HAP-1 (cell line): ENCODE measurements at regions not wholly inside any gene's neighbourhood (a gene's known extent, or its start where the extent isn't known, plus 50 kb on each side); places are given as distances from the start of the nearest gene placed in this dataset.
A peak's percentile ranks its signal among the peaks of the same experiment; 100 is the strongest.

Source experiments
- DNase-seq, 2 experiments: peaks; one replicate each; pipeline ENCODE4 v3.0.0-alpha.2; 2016 to 2020; ENCODE audit warnings: low spot score in 2 of 2
- H3K27me3 ChIP-seq: fragments of 250-450 bp; sonication (Bioruptor Pico); 2 replicates; pipeline ENCODE4 v1.5.1; 2020; ENCODE audit warnings: low read depth, mild to moderate bottlenecking, moderate library complexity
- H3K36me3 ChIP-seq: fragments of 250-450 bp; sonication (Bioruptor Pico); replicated peaks from 2 replicates; pipeline ENCODE4 v1.5.1; 2020; ENCODE audit warnings: mild to moderate bottlenecking
- H3K4me1 ChIP-seq: fragments of 250-450 bp; sonication (Bioruptor Pico); 2 replicates; pipeline ENCODE4 v1.5.1; 2020; ENCODE audit warnings: mild to moderate bottlenecking
- H3K4me3 ChIP-seq: fragments of 250-450 bp; sonication (Bioruptor Pico); 2 replicates; pipeline ENCODE4 v1.5.1; 2020; ENCODE audit warnings: mild to moderate bottlenecking, moderate library complexity
- H3K9me3 ChIP-seq: fragments of 250-450 bp; sonication (Bioruptor Pico); 2 replicates; pipeline ENCODE4 v1.5.1; 2020; ENCODE audit warnings: mild to moderate bottlenecking, moderate library complexity
- in situ Hi-C: fragments of 300-500 bp; cut with MboI; formaldehyde crosslinking; loops from 3 replicates; pipeline ENCODE4 v1.14.3; 2020; ENCODE audit warnings: low sequenced_read_pairs, inconsistent platforms, mixed read lengths

- Histone ChIP-seq H3K4me3 (no peak overlapping the region), H3K27me3 (no peaks in the 10 kb centered on the region), H3K9me3 (peaks cover 8% of the 10 kb centered on the region; the same call in 1 of the 2 replicates), H3K36me3 (no peaks in the 10 kb centered on the region), H3K4me1 (peaks cover 9% of the 10 kb centered on the region)
- in situ Hi-C loops = no loop called here
- peak in 1 of 2 experiments; percentile 16 for DNase-seq
Measured at GRCh38 chr2:62374301-62375112, 131.5 kb downstream of the TMEM17 start.

- in situ Hi-C loops = no loop called here
- H3K27me3 ChIP-seq = no peaks in the 10 kb centered on the region
- DNase-seq = no peak
- peaks cover 9% of the 10 kb centered on the region for H3K4me1 ChIP-seq
- no peak overlapping the region for H3K4me3 ChIP-seq
- peaks cover 8% of the 10 kb centered on the region; the same call in 1 of the 2 replicates for H3K9me3 ChIP-seq
- H3K36me3 ChIP-seq = no peaks in the 10 kb centered on the region
Measured at GRCh38 chr2:62372824-62373223, 133.2 kb downstream of the TMEM17 start.

GRCh38 chr2:62370321-62371250 lies 135.4 kb downstream of the TMEM17 start:
- in situ Hi-C loops = no loop called here
- Histone ChIP-seq H3K9me3 (peaks cover 8% of the 10 kb centered on the region; the same call in 1 of the 2 replicates), H3K27me3 (no peaks in the 10 kb centered on the region), H3K4me3 (no peak overlapping the region), H3K36me3 (no peaks in the 10 kb centered on the region), H3K4me1 (peaks cover 9% of the 10 kb centered on the region)
- no peak for DNase-seq

GRCh38 chr2:62369541-62370202 lies 136.3 kb downstream of the TMEM17 start:
- no peak overlapping the region for H3K4me3 ChIP-seq
- H3K27me3 ChIP-seq = no peaks in the 10 kb centered on the region
- peaks cover 5% of the 10 kb centered on the region for H3K4me1 ChIP-seq
- H3K9me3 ChIP-seq = peaks cover 6% of the 10 kb centered on the region; the same call in 1 of the 2 replicates
- DNase-seq = no peak
- H3K36me3 ChIP-seq = no peaks in the 10 kb centered on the region
- in situ Hi-C loops = no loop called here

GRCh38 chr2:62364791-62365528 lies 141.0 kb downstream of the TMEM17 start:
- Histone ChIP-seq H3K4me1 (no peaks in the 10 kb centered on the region), H3K9me3 (no peaks in the 10 kb centered on the region), H3K27me3 (no peaks in the 10 kb centered on the region), H3K36me3 (no peaks in the 10 kb centered on the region), H3K4me3 (no peak overlapping the region)
- in situ Hi-C loops = no loop called here
- no peak for DNase-seq

DNA sequence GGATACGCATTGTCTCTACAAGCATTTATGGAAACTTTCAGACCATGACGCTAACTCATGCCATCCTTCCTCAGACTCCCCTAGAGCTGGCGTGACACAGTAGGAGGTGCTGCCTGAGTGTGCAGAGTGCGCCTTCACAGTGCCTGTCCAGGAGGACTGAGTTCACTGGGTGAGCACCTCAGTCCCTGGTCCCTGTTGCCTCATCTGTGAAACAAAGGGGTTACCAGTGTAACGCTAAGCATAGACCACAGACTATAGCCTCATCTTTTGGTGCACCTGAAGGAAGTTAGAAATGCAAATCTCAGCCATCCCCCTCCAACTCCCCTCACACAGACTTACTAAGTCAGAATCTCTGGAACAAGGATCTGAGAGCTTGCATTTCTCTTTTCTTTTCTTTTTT lies 142.8 kb downstream of the TMEM17 start:
- no peaks in the 10 kb centered on the region for H3K36me3 ChIP-seq
- no peak for DNase-seq
- H3K4me3 ChIP-seq = no peak overlapping the region
- no peaks in the 10 kb centered on the region for H3K4me1 ChIP-seq
- in situ Hi-C loops = no loop called here
- no peaks in the 10 kb centered on the region for H3K9me3 ChIP-seq
- H3K27me3 ChIP-seq = no peaks in the 10 kb centered on the region

GRCh38 chr2:62362561-62362960 lies 143.4 kb downstream of the TMEM17 start:
- in situ Hi-C loops = no loop called here
- Histone ChIP-seq H3K27me3 (no peaks in the 10 kb centered on the region), H3K36me3 (no peaks in the 10 kb centered on the region), H3K9me3 (no peaks in the 10 kb centered on the region), H3K4me3 (no peak overlapping the region), H3K4me1 (no peaks in the 10 kb centered on the region)
- no peak for DNase-seq

DNA sequence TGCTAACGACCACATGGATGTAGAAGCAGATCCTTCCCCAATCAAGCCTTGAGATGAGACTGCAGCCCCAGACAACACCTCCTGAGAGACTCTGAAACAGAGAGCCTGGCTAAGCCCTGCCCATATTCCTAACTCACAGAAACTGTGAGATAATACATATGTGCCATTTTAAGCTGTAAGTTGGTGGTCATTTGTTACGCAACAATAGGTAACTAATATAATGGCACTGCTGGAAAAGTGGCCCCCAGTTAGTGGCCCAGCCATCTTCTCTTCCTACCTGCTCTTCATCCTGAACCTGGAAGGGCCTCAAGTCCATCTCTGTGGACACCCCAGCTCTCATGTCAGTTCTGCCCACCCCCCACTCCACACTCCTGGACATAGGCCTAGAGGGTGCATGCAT lies 144.0 kb downstream of the TMEM17 start:
- Histone ChIP-seq H3K9me3 (no peaks in the 10 kb centered on the region), H3K4me3 (no peak overlapping the region), H3K36me3 (no peaks in the 10 kb centered on the region), H3K27me3 (no peaks in the 10 kb centered on the region), H3K4me1 (no peaks in the 10 kb centered on the region)
- DNase-seq = no peak
- in situ Hi-C loops = no loop called here

DNA sequence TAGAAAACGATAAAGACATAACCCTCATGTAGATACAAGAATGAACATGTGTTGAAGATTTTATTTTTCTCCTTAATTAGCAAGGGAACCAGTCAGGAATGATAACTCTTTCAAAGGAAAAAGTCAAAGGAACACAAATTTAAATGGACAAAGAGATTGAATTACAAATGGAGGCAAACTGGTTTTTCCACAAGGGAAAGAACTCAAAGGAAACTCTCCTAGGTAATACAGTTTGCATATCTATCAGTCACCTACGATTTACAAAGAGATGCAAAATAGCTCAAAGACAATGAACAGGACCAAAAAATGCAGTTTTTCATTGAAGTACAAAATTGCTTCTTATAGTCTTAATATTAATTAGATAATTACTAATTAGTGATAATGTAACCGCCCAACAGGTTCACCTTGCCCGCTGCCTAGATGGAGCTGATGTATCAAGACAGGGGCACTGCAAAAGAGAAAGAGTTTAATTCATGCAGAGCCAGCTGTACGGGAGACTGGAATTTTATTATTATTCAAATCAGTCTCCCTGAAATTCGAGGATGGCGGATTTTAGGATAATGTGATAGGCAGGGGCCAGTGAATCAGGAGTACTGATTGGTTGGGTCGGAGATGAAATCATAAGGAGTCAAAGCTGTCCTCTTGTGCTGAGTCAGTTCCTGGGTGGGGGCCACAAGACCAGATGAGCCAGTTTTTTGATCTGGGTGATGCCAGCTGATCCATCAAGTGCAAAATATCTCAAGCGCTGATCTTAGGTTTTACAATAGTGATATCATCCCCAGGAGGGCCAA lies 151.0 kb downstream of the TMEM17 start:
- in situ Hi-C loops = no loop called here
- DNase-seq = no peak
- no peaks in the 10 kb centered on the region; the same call in 1 of the 2 replicates for H3K4me1 ChIP-seq
- no peak overlapping the region for H3K4me3 ChIP-seq
- no peaks in the 10 kb centered on the region for H3K27me3 ChIP-seq
- H3K36me3 ChIP-seq = no peaks in the 10 kb centered on the region
- H3K9me3 ChIP-seq = no peaks in the 10 kb centered on the region

DNA sequence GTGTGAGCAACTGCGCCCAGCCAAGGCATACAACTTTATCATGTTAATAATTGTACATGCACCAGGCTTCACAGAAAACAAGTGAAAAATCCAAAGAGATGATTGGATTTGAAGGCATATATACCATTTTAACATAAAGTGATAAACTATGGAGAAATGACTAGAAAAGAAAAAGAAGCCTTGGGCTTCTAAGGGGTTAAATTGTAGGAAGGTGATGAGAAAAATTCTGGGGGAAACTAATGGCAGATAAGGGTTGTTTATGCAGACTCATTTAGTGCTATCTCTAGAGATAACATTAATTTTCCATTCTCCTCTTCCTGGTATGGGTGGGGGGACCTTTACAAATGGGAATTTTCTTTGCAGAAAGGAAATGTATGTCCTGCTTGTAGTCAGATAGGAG lies 154.0 kb downstream of the TMEM17 start:
- in situ Hi-C loops = no loop called here
- H3K4me1 ChIP-seq = no peaks in the 10 kb centered on the region; the same call in none of the 2 replicates
- DNase-seq = no peak

DNA sequence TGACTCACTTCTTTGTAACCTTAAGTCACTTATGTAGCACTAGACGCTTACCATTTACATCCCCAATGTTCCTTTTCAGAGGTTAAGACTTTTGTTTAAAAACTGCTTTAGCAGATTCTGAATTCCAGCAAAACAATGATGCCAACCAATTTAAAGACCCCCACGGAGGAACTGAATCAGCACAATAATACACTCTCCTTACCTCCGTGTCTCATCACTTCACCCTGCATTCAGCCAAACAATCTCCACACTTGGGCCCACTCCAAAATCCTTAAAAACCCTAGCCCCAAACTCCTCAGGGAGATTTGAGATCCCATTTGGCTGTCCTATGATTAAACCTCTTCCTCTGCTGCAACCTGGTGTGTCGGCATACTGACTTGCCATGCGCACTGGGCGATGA lies 153.9 kb downstream of the B3GNT2 start:
- Histone ChIP-seq H3K36me3 (no peaks in the 10 kb centered on the region), H3K27me3 (no peaks in the 10 kb centered on the region), H3K9me3 (no peaks in the 10 kb centered on the region), H3K4me3 (no peak overlapping the region), H3K4me1 (no peaks in the 10 kb centered on the region; the same call in none of the 2 replicates)
- in situ Hi-C loops = no loop called here
- no peak for DNase-seq

More for the DNA sequence above, 154.0 kb downstream of the TMEM17 start:
- H3K27me3 ChIP-seq = no peaks in the 10 kb centered on the region
- H3K9me3 ChIP-seq = no peaks in the 10 kb centered on the region
- no peaks in the 10 kb centered on the region for H3K36me3 ChIP-seq
- no peak overlapping the region for H3K4me3 ChIP-seq

GRCh38 chr2:62348700-62349099 lies 152.8 kb downstream of the B3GNT2 start:
- no peaks in the 10 kb centered on the region for H3K27me3 ChIP-seq
- DNase-seq = no peak
- H3K9me3 ChIP-seq = no peaks in the 10 kb centered on the region
- in situ Hi-C loops = no loop called here
- H3K36me3 ChIP-seq = no peaks in the 10 kb centered on the region
- H3K4me3 ChIP-seq = no peak overlapping the region
- H3K4me1 ChIP-seq = peaks cover 3% of the 10 kb centered on the region
